ENCODE measurements at regions not wholly inside any gene's neighbourhood (a gene's known extent, or its start where the extent isn't known, plus 50 kb on each side); places are given as distances from the start of the nearest gene placed in this dataset.

GRCh38 chr3:194259982-194260766 is 91.0 kb downstream of the CPN2 start:
- TF ChIP-seq, protein P1, sequence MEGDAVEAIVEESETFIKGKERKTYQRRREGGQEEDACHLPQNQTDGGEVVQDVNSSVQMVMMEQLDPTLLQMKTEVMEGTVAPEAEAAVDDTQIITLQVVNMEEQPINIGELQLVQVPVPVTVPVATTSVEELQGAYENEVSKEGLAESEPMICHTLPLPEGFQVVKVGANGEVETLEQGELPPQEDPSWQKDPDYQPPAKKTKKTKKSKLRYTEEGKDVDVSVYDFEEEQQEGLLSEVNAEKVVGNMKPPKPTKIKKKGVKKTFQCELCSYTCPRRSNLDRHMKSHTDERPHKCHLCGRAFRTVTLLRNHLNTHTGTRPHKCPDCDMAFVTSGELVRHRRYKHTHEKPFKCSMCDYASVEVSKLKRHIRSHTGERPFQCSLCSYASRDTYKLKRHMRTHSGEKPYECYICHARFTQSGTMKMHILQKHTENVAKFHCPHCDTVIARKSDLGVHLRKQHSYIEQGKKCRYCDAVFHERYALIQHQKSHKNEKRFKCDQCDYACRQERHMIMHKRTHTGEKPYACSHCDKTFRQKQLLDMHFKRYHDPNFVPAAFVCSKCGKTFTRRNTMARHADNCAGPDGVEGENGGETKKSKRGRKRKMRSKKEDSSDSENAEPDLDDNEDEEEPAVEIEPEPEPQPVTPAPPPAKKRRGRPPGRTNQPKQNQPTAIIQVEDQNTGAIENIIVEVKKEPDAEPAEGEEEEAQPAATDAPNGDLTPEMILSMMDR (IDR thresholded peaks at IDR 0.05; ENCODE audit: low read depth, low read length) = no peak
- TF ChIP-seq EZH2phosphoT487 (IDR thresholded peaks at IDR 0.05; ENCODE audit: low read depth) = no peak
